CD4-positive, alpha-beta T cell treated with Interleukin-17A for 4 hours (primary cell): ENCODE measurements at regions not wholly inside any gene's neighbourhood (a gene's known extent, or its start where the extent isn't known, plus 50 kb on each side); places are given as distances from the start of the nearest gene placed in this dataset.

Source experiments
- DNase-seq: peaks from one replicate; pipeline ENCODE4 v3.0.0-alpha.2; 2020; ENCODE audit warnings: mixed read lengths

DNA sequence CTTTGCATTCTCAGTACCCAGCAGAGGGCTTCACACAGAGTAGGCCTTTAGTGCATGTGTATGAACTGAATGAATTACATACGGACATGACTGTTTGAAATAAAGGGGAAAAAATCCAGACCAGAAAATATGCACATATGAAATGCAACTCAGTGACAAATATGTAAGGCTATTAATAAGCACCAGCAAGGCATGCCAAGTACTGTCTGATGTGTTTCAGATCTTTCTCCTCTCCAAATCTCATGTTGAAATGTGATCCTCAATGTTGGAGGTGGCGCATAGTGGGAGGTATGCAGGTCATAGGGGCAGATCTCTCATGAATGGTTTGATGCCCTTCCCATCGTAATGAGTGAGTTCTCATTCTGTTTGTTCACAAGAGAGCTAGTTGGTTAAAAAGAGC lies 87.3 kb upstream of the TOMM7 start:
- DNase-seq, result no peak

GRCh38 chr7:22907805-22908204 lies 85.2 kb upstream of the TOMM7 start:
- DNase-seq, result no peak

DNA sequence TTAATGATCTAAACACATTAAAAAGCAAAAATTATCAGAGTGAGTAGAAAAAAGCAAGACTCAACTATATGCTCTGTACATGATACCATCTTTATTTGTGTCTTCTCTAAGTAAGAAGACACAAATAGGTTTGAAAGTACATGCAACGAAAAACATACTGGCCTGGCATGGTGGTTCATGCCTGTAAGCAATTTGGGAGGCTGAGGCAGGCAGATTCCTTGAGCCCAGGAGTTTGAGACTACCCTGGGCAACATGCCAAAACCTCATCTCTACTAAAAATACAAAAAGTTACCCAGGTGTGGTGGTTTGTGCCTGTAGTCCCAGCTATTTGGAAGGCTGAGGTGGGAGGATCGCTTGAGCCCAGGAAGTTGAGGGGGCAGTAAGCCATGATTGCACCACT lies 78.1 kb upstream of the TOMM7 start:
- no peak for DNase-seq

DNA sequence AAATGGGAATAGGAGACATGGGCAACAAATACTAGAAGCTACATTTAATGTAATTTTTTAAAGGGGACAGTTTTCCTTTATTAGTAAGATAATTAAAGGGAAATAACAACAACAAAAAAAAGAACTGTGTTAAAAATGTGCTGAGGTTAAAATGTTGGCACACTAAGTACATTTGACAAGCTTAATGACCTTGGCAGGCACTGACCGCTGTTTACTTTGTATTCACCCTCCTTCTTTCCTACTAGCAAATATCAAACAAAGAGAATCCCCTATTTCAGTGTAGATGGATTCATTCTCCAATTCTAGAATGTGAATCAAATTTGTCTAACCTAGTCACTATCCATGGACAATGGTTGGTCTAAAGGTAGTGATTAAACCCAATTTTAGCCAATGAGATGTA lies 77.5 kb upstream of the TOMM7 start:
- DNase-seq, result no peak

DNA sequence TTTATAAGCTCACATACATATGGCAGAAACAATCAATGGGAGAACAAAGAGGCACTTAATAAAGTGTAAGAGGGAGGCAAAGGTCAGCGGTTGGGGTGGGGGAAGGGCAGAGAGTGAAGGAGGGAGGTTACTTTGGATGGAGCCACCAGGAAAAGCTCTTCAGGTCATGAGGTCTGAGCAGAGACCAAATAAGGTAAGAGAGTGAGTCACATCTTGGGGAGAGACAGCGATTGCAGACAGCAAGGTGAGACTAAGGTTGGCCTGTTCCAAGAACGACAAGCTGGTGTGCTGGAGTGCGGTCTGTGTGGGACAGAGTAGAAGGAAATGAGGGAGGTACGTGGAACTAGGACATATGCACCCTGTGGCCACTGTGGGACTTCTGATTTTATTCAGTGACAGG lies 74.3 kb upstream of the TOMM7 start:
- no peak for DNase-seq

GRCh38 chr7:22895828-22896165 lies 73.1 kb upstream of the TOMM7 start:
- no peak for DNase-seq

GRCh38 chr7:22895140-22895827 lies 72.6 kb upstream of the TOMM7 start:
- no peak for DNase-seq

DNA sequence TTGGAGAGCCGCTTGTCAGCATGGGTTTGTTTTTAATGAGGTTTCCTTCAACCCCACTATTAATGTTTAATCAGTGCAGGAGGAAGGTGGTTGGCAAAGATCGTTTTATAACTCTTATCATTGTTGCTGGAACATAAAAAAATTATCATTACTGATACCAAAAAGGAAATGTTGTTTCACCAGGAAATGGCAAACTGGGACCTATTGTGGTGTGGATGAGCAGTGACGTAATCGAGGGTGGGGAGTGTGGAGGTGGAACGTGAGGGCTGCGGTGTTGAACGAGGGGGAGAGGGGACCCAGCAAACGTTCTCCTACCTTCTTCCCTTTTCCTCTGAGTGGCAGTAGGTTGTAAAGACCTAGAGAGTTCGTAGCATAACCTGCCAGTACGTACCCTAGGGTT lies 71.9 kb upstream of the TOMM7 start:
- DNase-seq, result no peak

- no peak for DNase-seq
These were observed 68.1 kb upstream of the TOMM7 start for GRCh38 chr7:22890773-22891172.

GRCh38 chr7:22885797-22886261 lies 63.2 kb upstream of the TOMM7 start:
- DNase-seq, result peak; percentile 47

DNA sequence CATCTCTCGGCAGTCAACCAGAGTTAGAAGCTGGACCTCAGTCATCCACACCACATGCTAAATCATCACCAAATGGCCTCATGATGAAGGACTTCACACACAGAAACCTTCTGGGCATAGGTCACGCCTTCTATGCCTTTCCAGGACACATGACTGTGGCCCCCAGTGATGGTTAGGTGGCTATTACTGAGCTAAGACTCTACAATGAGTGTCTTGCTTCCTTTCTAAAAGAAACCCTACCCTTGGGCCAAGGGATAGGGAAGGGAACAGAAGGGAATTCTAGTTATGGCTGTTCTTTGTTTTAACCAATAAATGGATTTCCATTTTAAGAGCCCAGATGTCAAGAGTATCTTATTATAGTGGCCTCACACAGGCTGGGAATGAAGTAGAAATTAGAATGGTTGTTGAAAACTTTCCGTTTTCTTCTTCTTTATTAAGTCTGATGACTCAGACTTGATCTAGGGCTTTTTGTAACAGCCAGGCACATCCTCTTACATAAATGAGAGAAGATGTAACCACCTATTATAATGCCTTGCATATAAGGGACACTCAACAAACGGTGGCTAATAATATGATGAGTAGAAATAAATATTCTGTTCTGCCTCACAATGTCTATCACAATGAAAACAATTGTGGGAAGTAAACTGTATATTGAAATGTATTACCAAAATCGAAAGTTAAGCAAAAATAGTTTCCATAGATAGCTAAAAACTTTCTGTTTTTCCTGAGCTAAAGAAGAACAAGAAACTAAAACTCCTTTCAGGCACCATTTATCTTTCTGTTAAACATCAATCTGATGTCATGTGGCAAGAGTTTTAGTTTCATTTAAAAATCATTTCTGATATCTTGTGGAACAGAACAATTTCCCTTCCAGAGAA lies 62.5 kb upstream of the TOMM7 start:
- no peak for DNase-seq

DNA sequence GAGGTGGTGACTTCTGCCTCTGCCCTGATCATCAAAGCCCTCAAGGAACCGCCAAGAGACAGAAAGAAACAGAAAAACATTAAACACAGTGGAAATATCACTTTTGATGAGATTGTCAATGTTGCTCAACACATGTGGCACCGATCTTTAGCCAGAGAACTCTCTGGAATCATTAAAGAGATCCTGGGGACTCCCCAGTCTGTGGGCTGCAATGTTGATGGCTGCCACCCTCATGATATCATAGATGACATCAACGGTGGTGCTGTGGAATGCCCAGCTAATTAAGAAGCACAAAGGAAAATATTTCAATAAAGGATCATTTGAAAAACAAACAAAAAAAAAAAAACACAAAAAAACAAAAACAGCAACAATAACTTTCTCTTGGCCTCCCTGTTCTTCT lies 59.5 kb upstream of the TOMM7 start:
- DNase-seq, result no peak

DNA sequence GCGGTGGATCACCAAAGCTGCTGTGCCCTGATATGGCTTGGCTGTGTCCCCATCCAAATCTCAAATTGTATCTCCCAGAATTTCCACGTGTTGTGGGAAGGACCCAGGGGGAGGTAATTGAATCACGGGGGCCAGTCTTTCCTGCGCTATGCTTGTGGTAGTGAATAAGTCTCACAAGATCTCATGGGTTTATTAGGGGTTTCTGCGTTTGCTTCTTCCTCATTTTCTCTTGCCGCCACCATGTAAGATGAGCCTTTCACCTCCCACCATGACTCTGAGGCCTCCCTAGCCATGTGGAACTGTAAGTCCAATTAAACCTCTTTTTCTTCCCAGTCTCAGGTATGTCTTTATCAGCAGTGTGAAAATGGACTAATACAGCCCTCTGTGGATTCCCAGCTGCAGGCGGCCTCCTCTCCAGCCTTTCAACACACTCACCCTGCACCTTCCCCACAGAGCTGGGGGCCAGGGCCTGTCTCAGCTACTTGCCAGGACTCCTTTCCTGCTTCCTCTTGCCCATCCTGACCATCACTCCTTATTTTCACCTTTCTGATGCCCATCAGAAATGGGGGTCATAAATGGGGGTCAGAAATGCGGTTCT lies 57.2 kb upstream of the TOMM7 start:
- no peak for DNase-seq

GRCh38 chr7:22879280-22879679 lies 56.6 kb upstream of the TOMM7 start:
- DNase-seq, result no peak

DNA sequence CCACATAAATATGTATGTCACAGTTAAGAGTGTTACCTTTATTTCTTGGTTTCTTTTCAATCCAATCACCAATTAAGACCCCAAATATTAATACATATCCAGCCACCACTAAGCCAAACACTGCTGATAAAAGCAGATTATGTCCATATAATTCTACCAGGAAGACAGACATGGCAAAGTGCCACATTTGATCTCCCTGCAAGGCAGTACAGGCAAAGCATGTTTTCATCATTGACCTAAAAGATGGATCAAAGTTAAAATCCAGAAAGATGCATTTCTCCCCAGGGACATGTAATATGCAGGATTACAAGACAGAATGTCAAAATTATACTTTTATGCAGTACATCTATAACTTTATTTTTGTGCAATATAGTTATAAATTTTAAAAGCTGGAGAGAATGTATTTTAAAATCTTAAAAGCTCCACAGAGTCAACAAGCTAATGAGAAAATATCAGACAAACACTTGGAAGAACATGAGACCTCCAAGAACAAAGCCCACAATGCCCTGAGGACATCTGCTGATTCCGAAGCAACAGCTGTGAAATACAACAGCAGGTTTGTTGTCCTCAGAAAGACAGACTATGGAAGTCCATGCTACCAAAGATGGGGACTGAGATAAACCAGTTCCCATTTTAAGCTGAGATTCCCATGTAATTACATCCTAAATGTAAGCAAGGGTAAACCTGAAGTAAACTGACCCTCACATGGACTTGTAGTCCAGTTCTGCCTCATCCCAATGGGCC lies 54.5 kb upstream of the TOMM7 start:
- DNase-seq, result no peak

DNA sequence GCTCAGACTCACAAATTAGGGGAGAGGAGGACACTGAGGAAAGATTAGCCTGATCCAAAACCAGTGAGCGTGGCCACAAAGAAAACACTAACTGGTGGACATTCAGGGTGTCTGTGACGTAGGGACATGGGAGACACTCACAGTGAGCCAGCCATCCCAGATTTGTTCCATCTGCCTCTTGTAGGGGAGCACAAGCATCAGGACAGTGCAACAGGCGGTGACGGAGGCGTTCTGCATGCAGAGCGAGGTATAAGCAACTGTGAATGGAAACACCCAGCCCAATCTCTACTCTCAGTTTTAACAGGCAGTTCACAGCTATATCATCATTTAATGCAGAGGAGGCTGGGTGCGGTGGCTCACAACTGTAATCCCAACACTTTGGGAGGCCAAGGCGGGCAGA lies 52.8 kb upstream of the TOMM7 start:
- DNase-seq, result no peak

GRCh38 chr7:22874904-22875303 lies 52.3 kb upstream of the TOMM7 start:
- DNase-seq, result no peak
